HEK293 (cell line): ENCODE measurements at regions not wholly inside any gene's neighbourhood (a gene's known extent, or its start where the extent isn't known, plus 50 kb on each side); places are given as distances from the start of the nearest gene placed in this dataset.

Experiments used
- ATF2 ChIP-seq: fragments of 450-650 bp; formaldehyde crosslinking; IDR thresholded peaks from 2 replicates; pipeline ENCODE4 v1.5.1; 2016; ENCODE audit warnings: missing biosample characterization, missing genetic modification characterization, low read depth
- CTCF ChIP-seq: fragments of 450-650 bp; formaldehyde crosslinking; IDR thresholded peaks from 2 replicates; pipeline ENCODE4 v1.5.1; 2016; ENCODE audit warnings: missing biosample characterization, missing genetic modification characterization
- GLI2 ChIP-seq: fragments of 450-650 bp; formaldehyde crosslinking; IDR thresholded peaks from 2 replicates; pipeline ENCODE4; 2017; ENCODE audit warnings: missing biosample characterization, missing genetic modification characterization, low read depth, borderline replicate concordance
- HOXC10 ChIP-seq: sonication (generic); formaldehyde crosslinking; IDR thresholded peaks from 2 replicates; pipeline ENCODE4 v1.8.1; 2023; ENCODE audit warnings: mild to moderate bottlenecking, missing genetic modification reagents
- MYNN ChIP-seq: fragments of 450-650 bp; formaldehyde crosslinking; IDR thresholded peaks from 2 replicates; pipeline ENCODE4 v1.5.1; 2016; ENCODE audit warnings: missing biosample characterization, missing genetic modification characterization, borderline replicate concordance
- ZNF132 ChIP-seq: fragments of 450-650 bp; formaldehyde crosslinking; IDR thresholded peaks from 2 replicates; pipeline ENCODE4 v1.5.1; 2017; ENCODE audit warnings: missing biosample characterization, missing genetic modification characterization, borderline replicate concordance
- ZNF174 ChIP-seq: fragments of 450-650 bp; formaldehyde crosslinking; IDR thresholded peaks from 2 replicates; pipeline ENCODE4 v1.5.0; 2017; ENCODE audit warnings: missing biosample characterization, mild to moderate bottlenecking, missing genetic modification characterization
- ZNF202 ChIP-seq: fragments of 450-650 bp; formaldehyde crosslinking; IDR thresholded peaks from 2 replicates; pipeline ENCODE4 v1.5.1; 2016; ENCODE audit warnings: missing biosample characterization, missing genetic modification characterization, borderline replicate concordance
- ZNF274 ChIP-seq, 2 experiments: fragments of 200-500 bp in 1 of 2; fragments of 450-650 bp in 1 of 2; sonication (Bioruptor generic) in 1 of 2; formaldehyde crosslinking in 1 of 2; IDR thresholded peaks; 2 replicates each; pipeline versions ENCODE4 v1.5.1 to v1.6.1; 2014 to 2016; ENCODE audit warnings: borderline replicate concordance in 1 of 2, inconsistent platforms in 1 of 2, low read length in 1 of 2, missing biosample characterization in 1 of 2, missing genetic modification characterization in 1 of 2
- ZNF560 ChIP-seq: fragments of 450-650 bp; formaldehyde crosslinking; IDR thresholded peaks from 2 replicates; pipeline ENCODE4 v1.5.1; 2017; ENCODE audit warnings: missing biosample characterization, missing genetic modification characterization, borderline replicate concordance
- ZNF670 ChIP-seq: fragments of 450-650 bp; formaldehyde crosslinking; IDR thresholded peaks from 2 replicates; pipeline ENCODE4 v1.5.1; 2016; ENCODE audit warnings: missing biosample characterization, missing genetic modification characterization, low read depth

DNA sequence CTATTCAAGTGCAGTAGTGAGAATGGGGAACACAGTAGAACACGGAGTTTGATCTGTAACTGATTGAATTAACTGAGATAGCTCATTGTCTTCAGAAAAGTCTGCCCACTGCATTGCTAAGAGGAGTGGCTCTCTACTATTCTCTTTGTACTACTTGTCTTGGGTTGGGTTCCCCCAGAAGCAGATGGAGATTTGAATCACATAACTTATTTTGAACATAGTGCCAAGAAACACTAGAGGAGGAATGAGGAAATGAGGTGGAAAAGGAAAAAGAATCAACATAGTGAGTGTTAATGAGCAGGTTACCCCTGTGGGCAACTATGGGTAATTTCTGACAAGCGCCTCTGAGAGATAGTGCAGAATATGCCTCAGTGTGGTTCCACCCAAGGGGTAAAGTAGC, 362.7 kb downstream of the STIM2 start:
- TF ChIP-seq CTCF (tag by site-specific recombination) (no peak), GLI2 (tag by site-specific recombination) (no peak), ZNF174 (no peak), HOXC10 (CRISPR knock-in tag) (no peak), ZNF560 (tag by site-specific recombination) (no peak), ZNF274 (IDR thresholded peaks at IDR 0.05; ENCODE audit: low read length) (no peak), ZNF274 (tag by site-specific recombination; IDR thresholded peaks at IDR 0.05; ENCODE audit: borderline replicate concordance) (no peak), MYNN (no peak), ZNF132 (tag by site-specific recombination) (no peak), ZNF670 (tag by site-specific recombination) (no peak), ZNF202 (no peak), ATF2 (no peak)
